Left lung (tissue), 4 donors: ENCODE measurements at regions not wholly inside any gene's neighbourhood (a gene's known extent, or its start where the extent isn't known, plus 50 kb on each side); places are given as distances from the start of the nearest gene placed in this dataset.
"Not testable (repeated sequence)": the region's sequence is repeated elsewhere in the genome, so short reads cannot be mapped to it uniquely, and the experiment has no call there.

Experiments used
- ATAC-seq: fragments of 200-7000 bp; cut with Tn5 transposase; one replicate; pipeline ENCODE4 v1.9.1; 2020; ENCODE audit warnings: moderate library complexity
- DNase-seq, 4 donors: peaks; one replicate each; pipeline ENCODE4 v3.0.0-alpha.2; 2013 to 2020
- H3K27ac ChIP-seq, 2 donors: fragments of 200-600 bp; sonication (generic) in 1 of 2; one replicate each; pipeline versions ENCODE4 v1.5.0 to v1.8.0; 2020 to 2021
- H3K27me3 ChIP-seq, 2 donors: fragments of 200-600 bp; sonication (generic) in 1 of 2; one replicate each; pipeline versions ENCODE4 v1.5.0 to v1.8.0; 2020 to 2021
- H3K36me3 ChIP-seq, 2 donors: fragments of 200-600 bp; sonication (generic) in 1 of 2; one replicate each; pipeline versions ENCODE4 v1.5.0 to v1.8.0; 2020 to 2021
- H3K4me1 ChIP-seq, 2 donors: fragments of 200-600 bp; one replicate each; pipeline ENCODE4 v1.8.0; 2021
- H3K4me3 ChIP-seq, 2 donors: fragments of 200-600 bp; sonication (generic) in 1 of 2; one replicate each; pipeline versions ENCODE4 v1.5.0 to v1.8.0; 2020 to 2021; ENCODE audit warnings: mild to moderate bottlenecking in 1 of 2
- H3K9me3 ChIP-seq, 2 donors: fragments of 200-600 bp; sonication (generic) in 1 of 2; one replicate each; pipeline versions ENCODE4 v1.5.0 to v1.8.0; 2020 to 2021
- intact Hi-C, 2 donors: fragments of 100-400 bp; cut with DNase I; formaldehyde crosslinking; loops; one replicate each; pipeline versions ENCODE4 v1.11.2 to v1.14.2; 2022
- TF ChIP-seq, protein P1 (sequence below), 2 donors: fragments of 200-600 bp; sonication (generic) in 1 of 2; IDR thresholded peaks; one replicate each; pipeline versions ENCODE4 v1.5.0 to v1.8.0; 2021; ENCODE audit warnings: antibody characterized with exemption in 2 of 2
- donor health status: DM: no; HTN: yes; CAD: no.
- donor health status: DM: no; HTN: no; CAD: no.

DNA sequence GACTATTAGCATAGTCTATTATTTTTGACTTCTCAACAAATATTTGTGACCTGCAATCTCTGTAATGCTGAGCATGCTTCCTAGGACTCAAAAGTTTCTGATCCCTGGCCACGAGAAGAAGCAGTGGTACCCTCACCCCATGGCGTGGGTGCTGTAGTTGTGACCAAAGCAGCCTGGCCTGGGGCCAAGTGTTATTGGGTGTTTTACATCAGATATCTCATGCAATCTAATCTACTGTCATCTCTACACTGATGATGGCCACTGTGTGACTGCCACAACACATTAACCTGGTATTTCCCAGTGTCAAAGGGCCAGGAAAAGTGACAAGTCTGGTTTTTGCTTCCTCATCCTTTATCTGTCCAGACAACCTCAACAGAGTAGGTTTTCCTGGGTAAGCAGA is 80.8 kb upstream of the WIPF1 start:
- Histone ChIP-seq H3K4me1 (peaks cover 0 to 32% of the 10 kb centered on the region in 2 donors), H3K36me3 (peaks cover 0 to 2% of the 10 kb centered on the region in 2 donors), H3K27me3 (no peaks in the 10 kb centered on the region), H3K9me3 (no peaks in the 10 kb centered on the region), H3K4me3 (no peak overlapping the region), H3K27ac (no peak overlapping the region)
- ATAC-seq (no peak), DNase-seq (no peak)
- TF ChIP-seq, protein P1, sequence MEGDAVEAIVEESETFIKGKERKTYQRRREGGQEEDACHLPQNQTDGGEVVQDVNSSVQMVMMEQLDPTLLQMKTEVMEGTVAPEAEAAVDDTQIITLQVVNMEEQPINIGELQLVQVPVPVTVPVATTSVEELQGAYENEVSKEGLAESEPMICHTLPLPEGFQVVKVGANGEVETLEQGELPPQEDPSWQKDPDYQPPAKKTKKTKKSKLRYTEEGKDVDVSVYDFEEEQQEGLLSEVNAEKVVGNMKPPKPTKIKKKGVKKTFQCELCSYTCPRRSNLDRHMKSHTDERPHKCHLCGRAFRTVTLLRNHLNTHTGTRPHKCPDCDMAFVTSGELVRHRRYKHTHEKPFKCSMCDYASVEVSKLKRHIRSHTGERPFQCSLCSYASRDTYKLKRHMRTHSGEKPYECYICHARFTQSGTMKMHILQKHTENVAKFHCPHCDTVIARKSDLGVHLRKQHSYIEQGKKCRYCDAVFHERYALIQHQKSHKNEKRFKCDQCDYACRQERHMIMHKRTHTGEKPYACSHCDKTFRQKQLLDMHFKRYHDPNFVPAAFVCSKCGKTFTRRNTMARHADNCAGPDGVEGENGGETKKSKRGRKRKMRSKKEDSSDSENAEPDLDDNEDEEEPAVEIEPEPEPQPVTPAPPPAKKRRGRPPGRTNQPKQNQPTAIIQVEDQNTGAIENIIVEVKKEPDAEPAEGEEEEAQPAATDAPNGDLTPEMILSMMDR (IDR thresholded peaks at IDR 0.05): no peak
- intact Hi-C loops: no loop called here

DNA sequence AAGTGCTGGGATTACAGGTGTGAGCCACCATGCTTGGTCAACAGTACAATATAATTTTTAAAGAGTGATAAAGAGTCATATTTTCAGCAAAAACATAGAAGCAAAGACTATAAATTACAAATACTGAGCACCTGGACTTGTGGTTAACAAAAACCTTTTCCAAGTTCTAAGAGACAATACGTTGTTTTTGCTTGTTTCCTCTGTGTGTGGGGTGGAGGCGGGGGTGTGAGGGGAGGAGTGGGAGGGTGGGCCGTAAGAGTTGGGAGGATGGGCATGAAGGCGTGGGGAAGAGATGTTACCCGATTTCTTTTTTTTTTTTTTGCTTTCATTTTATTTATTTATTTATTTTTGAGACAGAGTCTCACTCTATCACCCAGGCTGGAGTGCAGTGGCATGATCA is 78.0 kb upstream of the WIPF1 start:
- DNase-seq: no peak
- Histone ChIP-seq H3K27me3 (no peaks in the 10 kb centered on the region), H3K27ac (no peak overlapping the region), H3K4me1 (peaks cover 0 to 14% of the 10 kb centered on the region in 2 donors), H3K9me3 (peaks cover 0 to 14% of the 10 kb centered on the region in 2 donors), H3K4me3 (no peak overlapping the region), H3K36me3 (peaks cover 0 to 11% of the 10 kb centered on the region in 2 donors)
- intact Hi-C loops: no loop called here
- ATAC-seq: no peak
- TF ChIP-seq, protein P1 (IDR thresholded peaks at IDR 0.05): no peak

DNA sequence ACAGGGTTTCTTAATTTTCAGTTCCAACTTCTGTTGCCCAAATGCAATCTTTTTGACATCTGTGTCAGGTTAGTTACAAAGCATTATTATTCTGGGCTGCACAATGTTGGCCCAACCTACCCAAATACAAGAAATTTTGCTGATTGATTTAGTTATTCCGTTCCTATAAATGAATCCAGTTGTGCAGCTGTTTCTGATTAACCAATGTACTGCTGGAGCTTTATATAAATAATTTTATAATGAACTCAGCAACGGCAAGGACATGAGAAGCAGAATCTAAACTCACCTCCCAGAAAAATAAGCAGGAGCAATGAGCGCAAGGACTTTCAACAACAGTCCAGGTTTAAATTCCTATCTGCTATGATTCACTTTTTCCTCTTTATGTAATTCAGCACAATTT is 76.3 kb upstream of the WIPF1 start:
- Histone ChIP-seq H3K4me3 (no peak overlapping the region), H3K27me3 (no peaks in the 10 kb centered on the region), H3K4me1 (peaks cover 0 to 5% of the 10 kb centered on the region in 2 donors), H3K36me3 (peaks cover 0 to 11% of the 10 kb centered on the region in 2 donors), H3K9me3 (peaks cover 0 to 14% of the 10 kb centered on the region in 2 donors), H3K27ac (no peak overlapping the region)
- DNase-seq: no peak
- intact Hi-C loops: no loop called here
- TF ChIP-seq, protein P1 (IDR thresholded peaks at IDR 0.05): no peak
- no peak for ATAC-seq

DNA sequence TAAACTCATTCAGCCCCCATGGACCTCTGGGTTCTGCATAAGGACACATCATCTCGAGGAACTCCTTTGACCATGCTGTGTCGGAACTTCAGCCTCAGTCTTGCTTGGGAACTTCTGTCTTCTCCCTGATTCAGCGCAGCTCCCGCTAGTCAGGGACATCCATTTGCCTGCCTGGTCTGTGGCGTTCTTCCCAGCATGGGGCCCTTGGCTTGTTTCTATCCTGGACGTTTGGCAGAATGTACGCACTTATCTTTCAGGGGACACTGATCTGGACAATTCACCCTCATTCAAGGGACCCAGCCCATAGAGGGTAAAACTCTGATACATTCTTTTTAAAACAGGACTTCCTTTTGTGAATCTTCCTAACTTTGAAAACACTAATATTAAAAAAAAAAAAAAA is 75.8 kb upstream of the WIPF1 start:
- Histone ChIP-seq H3K27me3 (no peaks in the 10 kb centered on the region), H3K36me3 (peaks cover 0 to 11% of the 10 kb centered on the region in 2 donors), H3K27ac (no peak overlapping the region), H3K9me3 (peaks cover 0 to 14% of the 10 kb centered on the region in 2 donors), H3K4me1 (peaks cover 0 to 4% of the 10 kb centered on the region in 2 donors), H3K4me3 (no peak overlapping the region)
- no peak for DNase-seq
- TF ChIP-seq, protein P1 (IDR thresholded peaks at IDR 0.05): no peak
- intact Hi-C loops: no loop called here
- no peak for ATAC-seq

DNA sequence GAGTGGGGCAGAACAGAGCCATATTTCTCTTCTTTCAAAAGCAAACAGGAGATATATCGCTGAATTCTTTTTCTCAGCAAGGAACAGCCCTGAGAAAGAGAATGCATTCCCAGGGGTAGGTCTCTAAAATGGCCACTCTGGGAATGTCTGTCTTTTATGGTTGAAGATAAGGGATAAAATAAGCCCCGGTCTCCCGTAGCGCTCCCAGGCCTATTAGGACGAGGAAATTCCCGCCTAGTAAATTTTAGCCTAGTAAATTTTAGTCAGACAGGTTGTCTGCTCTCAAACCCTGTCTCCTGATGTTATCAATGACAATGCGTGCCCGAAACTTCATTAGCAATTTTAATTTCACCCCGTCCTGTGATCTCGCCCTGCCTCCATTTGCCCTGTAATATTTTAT is 73.9 kb upstream of the WIPF1 start:
- Histone ChIP-seq H3K9me3 (peaks cover 0 to 14% of the 10 kb centered on the region in 2 donors), H3K4me1 (peaks cover 14 to 23% of the 10 kb centered on the region in 2 donors), H3K36me3 (peaks cover 0 to 11% of the 10 kb centered on the region in 2 donors)
- H3K4me3 ChIP-seq, DNase-seq, H3K27me3 ChIP-seq, H3K27ac ChIP-seq, intact Hi-C loops, ATAC-seq: not testable (repeated sequence)

DNA sequence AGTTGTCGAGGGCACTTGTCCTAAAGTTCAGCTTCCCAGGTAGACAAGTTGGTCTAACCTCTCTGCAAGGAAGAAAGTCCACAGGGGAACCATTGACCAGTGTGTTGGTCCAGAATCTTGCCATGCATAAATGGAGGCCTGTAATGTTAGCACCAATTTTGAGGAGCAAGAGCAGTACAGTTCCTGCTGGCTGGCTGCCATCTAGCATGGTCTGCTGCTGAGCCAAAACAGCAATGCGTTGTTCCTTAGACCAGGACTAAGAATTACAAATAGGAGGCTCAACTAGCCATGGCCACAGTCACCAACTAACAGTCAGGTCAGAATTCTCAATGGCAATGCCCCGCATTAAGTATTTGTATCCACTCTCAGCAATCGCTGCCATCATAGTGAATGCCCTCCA is 72.8 kb upstream of the WIPF1 start:
- peaks cover 0 to 14% of the 10 kb centered on the region in 2 donors for H3K9me3 ChIP-seq
- no peak overlapping the region for H3K4me3 ChIP-seq
- no peaks in the 10 kb centered on the region for H3K27me3 ChIP-seq
- intact Hi-C loops: no loop called here
- peaks cover 14 to 32% of the 10 kb centered on the region in 2 donors for H3K4me1 ChIP-seq
- peaks cover 0 to 11% of the 10 kb centered on the region in 2 donors for H3K36me3 ChIP-seq
- TF ChIP-seq, protein P1 (IDR thresholded peaks at IDR 0.05): no peak
- DNase-seq (no peak), ATAC-seq (no peak)
- no peak overlapping the region for H3K27ac ChIP-seq
